HG03432 (cell line): ENCODE measurements at regions not wholly inside any gene's neighbourhood (a gene's known extent, or its start where the extent isn't known, plus 50 kb on each side); places are given as distances from the start of the nearest gene placed in this dataset.
A peak's percentile ranks its signal among the peaks of the same experiment; 100 is the strongest.

Source experiments
- ATAC-seq: cut with Tn5 transposase; IDR thresholded peaks from one replicate; pipeline ENCODE4 v1.9.1; 2021; ENCODE audit warnings: mild to moderate bottlenecking, moderate library complexity; ENCODE audit not compliant: unreplicated experiment

DNA sequence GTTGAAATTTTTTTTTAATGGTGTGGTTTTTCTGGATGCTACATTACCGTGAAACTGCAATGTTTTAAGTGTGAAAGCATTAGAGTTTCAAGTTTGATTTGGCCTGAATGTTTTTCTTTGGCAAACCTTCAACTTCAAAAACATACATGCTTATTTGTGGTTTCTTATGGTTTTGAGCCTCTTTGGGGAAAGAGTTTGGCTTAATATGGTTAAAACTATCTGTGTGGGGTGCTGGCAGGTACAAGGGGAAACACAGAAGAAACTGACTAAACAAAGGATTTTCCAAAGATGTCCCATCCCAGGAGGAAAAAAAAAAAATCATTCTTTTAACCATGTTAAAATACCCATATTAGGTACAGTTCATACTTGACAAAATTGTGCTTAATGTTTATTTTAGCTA, 121.1 kb downstream of the HGF start:
- no peak for ATAC-seq

DNA sequence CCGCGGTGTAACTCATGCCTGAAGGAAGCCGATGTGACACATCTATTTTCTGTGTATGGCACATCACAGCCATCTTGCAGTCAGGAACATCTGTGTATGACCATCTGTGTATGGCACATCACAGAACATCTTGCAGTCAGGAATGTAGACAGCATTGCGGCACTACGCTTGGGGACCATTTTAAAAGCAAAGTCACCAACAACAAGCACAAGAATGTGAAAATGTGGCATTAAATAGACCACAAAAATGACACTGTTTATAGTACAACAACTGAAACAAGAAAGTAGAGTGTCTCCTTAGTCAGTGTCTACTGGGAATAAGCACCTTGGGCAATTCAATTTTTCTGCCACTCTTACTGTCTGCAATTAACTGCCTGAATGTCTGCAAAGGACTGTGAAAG, 124.4 kb downstream of the HGF start:
- ATAC-seq = no peak

- peak; percentile 79 for ATAC-seq
These were observed 128.0 kb downstream of the HGF start for GRCh38 chr7:81641873-81642272.

DNA sequence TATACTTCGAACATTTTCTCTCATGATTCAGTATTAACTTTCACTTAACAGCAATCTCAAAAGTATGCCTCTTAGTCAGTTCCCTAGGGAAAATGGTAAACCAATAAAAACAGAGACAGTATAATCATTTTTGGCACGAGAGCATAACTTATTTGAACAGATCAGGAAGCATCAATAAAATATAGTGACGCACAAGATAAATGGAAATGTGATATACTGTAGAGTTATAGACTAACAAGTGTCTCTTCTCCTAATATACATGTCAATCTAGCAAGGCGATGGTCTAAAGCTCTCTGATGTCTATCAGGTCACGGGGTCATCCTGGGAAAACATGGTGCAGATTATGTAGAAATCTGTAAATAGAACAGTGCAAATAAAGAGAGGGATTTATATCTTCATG, 131.6 kb downstream of the HGF start:
- no peak for ATAC-seq

GRCh38 chr7:81637534-81637933, 132.3 kb downstream of the HGF start:
- no peak for ATAC-seq

- ATAC-seq = no peak
These were observed 137.4 kb downstream of the HGF start for GRCh38 chr7:81632418-81632817.

DNA sequence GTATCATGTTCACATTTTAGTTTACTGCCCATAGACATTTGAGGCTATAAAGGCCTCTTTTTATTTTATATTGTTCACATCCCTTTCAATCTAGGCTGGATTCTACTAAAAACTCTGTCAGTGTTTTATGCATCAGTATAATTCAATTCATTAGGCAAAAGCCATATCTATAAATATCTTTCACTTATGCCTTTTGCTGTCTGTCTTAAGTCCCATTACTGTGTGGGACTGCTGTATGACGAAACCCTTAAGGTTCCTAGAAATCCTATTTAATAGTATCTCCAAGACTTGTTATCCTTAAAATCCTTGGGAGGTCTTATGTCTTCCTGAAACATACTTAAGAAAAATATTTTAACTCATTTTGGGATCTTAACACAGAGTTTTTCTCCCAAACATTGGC, 139.2 kb downstream of the HGF start:
- no peak for ATAC-seq

- ATAC-seq = no peak
These were observed 140.1 kb downstream of the HGF start for GRCh38 chr7:81629702-81630101.

- no peak for ATAC-seq
These were observed 140.9 kb downstream of the HGF start for GRCh38 chr7:81628951-81629350.

- no peak for ATAC-seq
These were observed 142.1 kb downstream of the HGF start for GRCh38 chr7:81627536-81628287.

- no peak for ATAC-seq
These were observed 143.8 kb downstream of the HGF start for GRCh38 chr7:81626008-81626407.

GRCh38 chr7:81624650-81625631, 144.9 kb downstream of the HGF start:
- ATAC-seq = no peak

GRCh38 chr7:81624021-81624592, 145.7 kb downstream of the HGF start:
- no peak for ATAC-seq

GRCh38 chr7:81623251-81623855, 146.5 kb downstream of the HGF start:
- no peak for ATAC-seq

DNA sequence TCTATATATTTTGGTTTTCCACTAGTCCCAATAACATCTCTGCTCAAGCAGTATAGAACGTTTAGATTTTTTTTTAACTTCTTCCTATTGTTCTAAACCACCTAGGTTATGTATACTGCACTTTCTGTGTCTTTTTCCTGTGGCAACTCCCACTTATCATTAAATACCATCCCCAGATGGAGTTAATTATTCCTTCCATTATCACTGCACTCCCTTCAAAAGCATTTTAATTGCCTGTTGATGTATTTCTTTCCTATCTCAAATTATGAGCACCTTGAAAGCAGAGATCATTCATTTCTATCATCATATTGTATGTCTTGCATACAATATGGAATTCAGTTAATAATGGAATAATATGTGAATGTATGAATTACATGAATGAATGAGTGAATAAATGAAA, 148.0 kb downstream of the HGF start:
- ATAC-seq = no peak

GRCh38 chr7:81618396-81619014, 151.3 kb downstream of the HGF start:
- peak; percentile 29 for ATAC-seq

- ATAC-seq = peak; percentile 69
These were observed 152.9 kb downstream of the HGF start for GRCh38 chr7:81616951-81617350.

- no peak for ATAC-seq
These were observed 158.0 kb downstream of the HGF start for GRCh38 chr7:81611805-81612204.

- ATAC-seq = no peak
These were observed 158.8 kb downstream of the HGF start for GRCh38 chr7:81611040-81611439.

GRCh38 chr7:81608748-81609382, 161.0 kb downstream of the HGF start:
- ATAC-seq = no peak
